Stomach (tissue), 4 donors: ENCODE measurements at regions not wholly inside any gene's neighbourhood (a gene's known extent, or its start where the extent isn't known, plus 50 kb on each side); places are given as distances from the start of the nearest gene placed in this dataset.

ENCODE experiments used
- EP300 ChIP-seq: sonication (generic); formaldehyde crosslinking; IDR thresholded peaks from one replicate; pipeline ENCODE4 v1.6.1; 2017; ENCODE audit warnings: antibody characterized with exemption
- POLR2AphosphoS5 ChIP-seq, 3 donors: sonication (generic); formaldehyde crosslinking; IDR thresholded peaks; one replicate each; pipeline ENCODE4 v1.6.1; 2016; ENCODE audit warnings: antibody characterized with exemption in 3 of 3
- TF ChIP-seq, protein P1 (sequence below), 7 experiments: fragments of 450-650 bp in 4 of 7; fragments of 200-600 bp in 3 of 7; sonication (generic) in 3 of 7; IDR thresholded peaks; one replicate each; pipeline ENCODE4 v1.5.1; 2016 to 2019; ENCODE audit warnings: antibody characterized with exemption in 7 of 7, control low read depth in 2 of 7, mild to moderate bottlenecking in 1 of 7

DNA sequence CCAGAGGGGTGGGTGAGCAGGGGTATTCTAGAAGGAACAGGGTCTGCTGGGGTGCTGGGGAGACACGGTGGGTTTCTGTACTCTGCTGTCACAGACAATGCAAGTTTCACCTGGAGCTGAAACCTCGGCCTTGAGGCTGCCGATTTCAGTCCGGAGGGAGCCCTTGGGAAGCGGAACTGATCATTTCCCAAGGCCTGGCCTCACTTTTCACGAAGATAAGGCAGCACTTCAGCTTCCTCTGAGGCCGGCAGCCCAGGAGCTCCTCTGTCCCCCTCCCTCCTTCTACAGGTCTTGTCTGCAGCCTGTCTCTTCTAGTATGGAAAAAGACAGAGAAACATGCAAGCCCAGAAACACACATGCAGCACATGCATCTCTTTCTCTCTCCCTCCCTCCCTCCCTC, 242.1 kb downstream of the CDC5L start:
- no peak for TF ChIP-seq POLR2AphosphoS5 (IDR thresholded peaks at IDR 0.05)
- TF ChIP-seq, protein P1, sequence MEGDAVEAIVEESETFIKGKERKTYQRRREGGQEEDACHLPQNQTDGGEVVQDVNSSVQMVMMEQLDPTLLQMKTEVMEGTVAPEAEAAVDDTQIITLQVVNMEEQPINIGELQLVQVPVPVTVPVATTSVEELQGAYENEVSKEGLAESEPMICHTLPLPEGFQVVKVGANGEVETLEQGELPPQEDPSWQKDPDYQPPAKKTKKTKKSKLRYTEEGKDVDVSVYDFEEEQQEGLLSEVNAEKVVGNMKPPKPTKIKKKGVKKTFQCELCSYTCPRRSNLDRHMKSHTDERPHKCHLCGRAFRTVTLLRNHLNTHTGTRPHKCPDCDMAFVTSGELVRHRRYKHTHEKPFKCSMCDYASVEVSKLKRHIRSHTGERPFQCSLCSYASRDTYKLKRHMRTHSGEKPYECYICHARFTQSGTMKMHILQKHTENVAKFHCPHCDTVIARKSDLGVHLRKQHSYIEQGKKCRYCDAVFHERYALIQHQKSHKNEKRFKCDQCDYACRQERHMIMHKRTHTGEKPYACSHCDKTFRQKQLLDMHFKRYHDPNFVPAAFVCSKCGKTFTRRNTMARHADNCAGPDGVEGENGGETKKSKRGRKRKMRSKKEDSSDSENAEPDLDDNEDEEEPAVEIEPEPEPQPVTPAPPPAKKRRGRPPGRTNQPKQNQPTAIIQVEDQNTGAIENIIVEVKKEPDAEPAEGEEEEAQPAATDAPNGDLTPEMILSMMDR (IDR thresholded peaks at IDR 0.05): no peak
- no peak for TF ChIP-seq EP300
